ENCODE measurements at regions not wholly inside any gene's neighbourhood (a gene's known extent, or its start where the extent isn't known, plus 50 kb on each side); places are given as distances from the start of the nearest gene placed in this dataset.

GRCh38 chr1:82218846-82219245, 418.1 kb downstream of the ADGRL2 start:
- H3K4me3 ChIP-seq (ENCODE audit: control insufficient read depth, low read depth, low read length): no peak overlapping the region
- TF ChIP-seq, protein P1, sequence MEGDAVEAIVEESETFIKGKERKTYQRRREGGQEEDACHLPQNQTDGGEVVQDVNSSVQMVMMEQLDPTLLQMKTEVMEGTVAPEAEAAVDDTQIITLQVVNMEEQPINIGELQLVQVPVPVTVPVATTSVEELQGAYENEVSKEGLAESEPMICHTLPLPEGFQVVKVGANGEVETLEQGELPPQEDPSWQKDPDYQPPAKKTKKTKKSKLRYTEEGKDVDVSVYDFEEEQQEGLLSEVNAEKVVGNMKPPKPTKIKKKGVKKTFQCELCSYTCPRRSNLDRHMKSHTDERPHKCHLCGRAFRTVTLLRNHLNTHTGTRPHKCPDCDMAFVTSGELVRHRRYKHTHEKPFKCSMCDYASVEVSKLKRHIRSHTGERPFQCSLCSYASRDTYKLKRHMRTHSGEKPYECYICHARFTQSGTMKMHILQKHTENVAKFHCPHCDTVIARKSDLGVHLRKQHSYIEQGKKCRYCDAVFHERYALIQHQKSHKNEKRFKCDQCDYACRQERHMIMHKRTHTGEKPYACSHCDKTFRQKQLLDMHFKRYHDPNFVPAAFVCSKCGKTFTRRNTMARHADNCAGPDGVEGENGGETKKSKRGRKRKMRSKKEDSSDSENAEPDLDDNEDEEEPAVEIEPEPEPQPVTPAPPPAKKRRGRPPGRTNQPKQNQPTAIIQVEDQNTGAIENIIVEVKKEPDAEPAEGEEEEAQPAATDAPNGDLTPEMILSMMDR (IDR thresholded peaks at IDR 0.05; ENCODE audit: control insufficient read depth, insufficient read depth, low read depth, low read length, missing control alignments): no peak
- no peak for DNase-seq (ENCODE audit: low read depth)

GRCh38 chr1:82215853-82216175, 415.1 kb downstream of the ADGRL2 start:
- H3K4me3 ChIP-seq (ENCODE audit: control insufficient read depth, low read depth, low read length): no peak overlapping the region
- TF ChIP-seq, protein P1 (IDR thresholded peaks at IDR 0.05; ENCODE audit: control insufficient read depth, insufficient read depth, low read depth, low read length, missing control alignments): no peak
- DNase-seq (ENCODE audit: low read depth): no peak

DNA sequence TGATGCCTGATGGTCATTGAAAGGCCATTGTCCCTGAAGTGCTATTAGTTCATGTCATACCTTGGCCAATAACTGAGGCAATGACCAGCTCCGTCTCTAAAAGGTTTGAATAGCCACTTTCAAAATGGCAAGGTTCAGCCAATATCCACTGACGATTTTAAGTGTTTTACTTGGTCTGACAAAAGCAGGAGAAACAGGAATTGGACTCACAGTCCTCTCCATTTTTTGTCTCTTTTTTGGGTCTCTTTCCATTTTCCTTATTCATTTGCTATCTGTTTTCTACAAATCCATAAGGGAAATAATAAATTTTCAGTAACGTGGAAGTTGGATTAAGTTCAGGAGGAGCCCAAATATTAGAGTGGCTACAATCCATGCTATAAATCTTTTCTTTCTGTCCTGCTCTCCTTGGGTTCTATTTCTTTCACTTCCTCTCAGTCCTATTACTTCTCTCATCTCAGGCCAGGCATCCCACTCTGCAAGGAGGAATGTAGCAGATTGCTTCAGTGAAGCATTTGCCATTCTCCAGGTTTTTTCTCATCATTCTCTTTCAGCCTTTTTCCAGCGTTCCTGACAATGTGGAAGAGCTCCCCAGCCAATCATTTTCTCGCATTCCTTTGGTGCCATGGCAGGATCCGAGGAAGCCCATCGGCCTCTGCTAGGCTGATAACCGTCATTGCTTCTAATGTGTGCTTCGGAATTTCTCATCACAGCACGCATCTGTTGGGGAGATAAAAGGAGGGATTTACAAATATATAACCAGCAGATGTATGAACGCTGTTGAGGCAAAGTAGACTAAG, 414.5 kb downstream of the ADGRL2 start:
- TF ChIP-seq, protein P1 (IDR thresholded peaks at IDR 0.05; ENCODE audit: control insufficient read depth, insufficient read depth, low read depth, low read length, missing control alignments): no peak
- no peak overlapping the region for H3K4me3 ChIP-seq (ENCODE audit: control insufficient read depth, low read depth, low read length)
- no peak for DNase-seq (ENCODE audit: low read depth)

GRCh38 chr1:82214606-82215005, 413.9 kb downstream of the ADGRL2 start:
- DNase-seq (ENCODE audit: low read depth): no peak
- TF ChIP-seq, protein P1 (IDR thresholded peaks at IDR 0.05; ENCODE audit: control insufficient read depth, insufficient read depth, low read depth, low read length, missing control alignments): no peak
- no peak overlapping the region for H3K4me3 ChIP-seq (ENCODE audit: control insufficient read depth, low read depth, low read length)

GRCh38 chr1:82197606-82198005, 396.9 kb downstream of the ADGRL2 start:
- H3K4me3 ChIP-seq (ENCODE audit: control insufficient read depth, low read depth, low read length): no peak overlapping the region
- TF ChIP-seq, protein P1 (IDR thresholded peaks at IDR 0.05; ENCODE audit: control insufficient read depth, insufficient read depth, low read depth, low read length, missing control alignments): no peak
- DNase-seq (ENCODE audit: low read depth): no peak

DNA sequence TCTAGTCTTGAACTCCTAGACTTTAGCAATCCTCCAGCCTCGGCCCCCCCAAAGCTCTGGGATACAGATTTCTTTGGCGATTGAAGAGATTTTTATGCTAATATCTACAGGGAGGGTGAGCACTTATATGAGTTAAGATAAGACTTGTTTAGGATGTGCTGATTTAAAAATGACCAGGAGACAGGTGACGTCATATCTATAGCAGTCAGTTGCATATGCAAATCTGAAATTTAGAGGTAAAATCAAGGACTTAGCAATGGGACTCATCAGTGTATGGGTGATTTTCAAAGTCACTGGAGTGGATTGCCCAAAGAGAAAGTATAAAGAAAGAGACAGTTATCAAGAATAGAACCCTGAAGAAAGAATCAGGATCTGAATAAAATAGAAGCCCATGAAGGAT, 394.5 kb downstream of the ADGRL2 start:
- TF ChIP-seq, protein P1 (IDR thresholded peaks at IDR 0.05; ENCODE audit: control insufficient read depth, insufficient read depth, low read depth, low read length, missing control alignments): no peak
- H3K4me3 ChIP-seq (ENCODE audit: control insufficient read depth, low read depth, low read length): no peak overlapping the region
- no peak for DNase-seq (ENCODE audit: low read depth)
